Esophagus (tissue), 2 donors: ENCODE measurements at regions not wholly inside any gene's neighbourhood (a gene's known extent, or its start where the extent isn't known, plus 50 kb on each side); places are given as distances from the start of the nearest gene placed in this dataset.

ENCODE experiments used
- H3K27ac ChIP-seq, 2 donors: one replicate each; pipeline ENCODE4 v1.5.1; 2013; ENCODE audit warnings: low read depth in 2 of 2, mild to moderate bottlenecking in 2 of 2, inconsistent platforms in 1 of 2, low read length in 1 of 2, moderate library complexity in 1 of 2
- H3K27me3 ChIP-seq, 2 donors: one replicate each; pipeline ENCODE4 v1.6.1; 2013; ENCODE audit warnings: low read length in 2 of 2, control low read depth in 1 of 2, mild to moderate bottlenecking in 1 of 2; ENCODE audit not compliant: insufficient read depth in 2 of 2, control insufficient read depth in 1 of 2
- H3K36me3 ChIP-seq, 2 donors: one replicate each; pipeline ENCODE4 v1.6.1; 2013; ENCODE audit warnings: low read length in 1 of 2; ENCODE audit not compliant: control insufficient read depth in 2 of 2, insufficient read depth in 2 of 2
- H3K4me1 ChIP-seq, 2 donors: one replicate each; pipeline ENCODE4 v1.6.1; 2013; ENCODE audit warnings: low read length in 1 of 2; ENCODE audit not compliant: control insufficient read depth in 2 of 2, insufficient read depth in 2 of 2
- H3K4me3 ChIP-seq, 2 donors: one replicate each; pipeline ENCODE4 v1.5.1; 2013; ENCODE audit warnings: low read length in 2 of 2, mild to moderate bottlenecking in 2 of 2, low read depth in 1 of 2, moderate library complexity in 1 of 2
- H3K9me3 ChIP-seq, 2 donors: one replicate each; pipeline ENCODE4 v1.6.1; 2013; ENCODE audit warnings: mild to moderate bottlenecking in 2 of 2, low read depth in 1 of 2, low read length in 1 of 2, moderate library complexity in 1 of 2; ENCODE audit not compliant: control insufficient read depth in 2 of 2, insufficient read depth in 1 of 2
- WGBS, 2 donors: extraction: QIAGEN DNeasy Blood & Tissue Kit; methylation state at CpG; one replicate each; pipeline ENCODE4 v1.1.7; 2013; 5-methylcytosine and 5-hydroxymethylcytosine counted together
- donor health status: healthy with polysubstance abuse.
- donor health status: Bipolar disorder and iron deficiency.

DNA sequence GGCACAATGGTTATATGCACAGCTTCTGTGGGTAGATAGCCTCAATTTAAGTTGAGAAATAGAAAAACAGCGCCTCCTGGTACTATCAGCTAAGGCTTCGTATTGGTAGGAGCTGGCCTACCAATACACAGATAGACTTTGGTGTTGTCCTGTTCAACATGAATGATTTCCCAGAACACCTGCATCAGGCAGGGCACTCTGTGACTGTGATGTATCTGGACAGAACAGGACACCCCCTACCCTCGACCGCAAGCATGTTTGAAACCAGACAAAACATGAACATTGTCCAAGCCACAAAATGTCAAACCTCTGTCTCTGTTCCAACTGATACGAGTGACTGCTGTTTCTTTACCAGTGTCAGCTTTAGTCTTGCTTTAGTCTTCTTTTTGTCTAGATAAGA lies 144.9 kb downstream of the HAPSTR1 start:
- Histone ChIP-seq H3K4me3 (no peak overlapping the region), H3K27ac (no peak overlapping the region)
- WGBS, 2 donors, result 76 to 90% methylated on average over 5 of the region's 5 CpGs

DNA sequence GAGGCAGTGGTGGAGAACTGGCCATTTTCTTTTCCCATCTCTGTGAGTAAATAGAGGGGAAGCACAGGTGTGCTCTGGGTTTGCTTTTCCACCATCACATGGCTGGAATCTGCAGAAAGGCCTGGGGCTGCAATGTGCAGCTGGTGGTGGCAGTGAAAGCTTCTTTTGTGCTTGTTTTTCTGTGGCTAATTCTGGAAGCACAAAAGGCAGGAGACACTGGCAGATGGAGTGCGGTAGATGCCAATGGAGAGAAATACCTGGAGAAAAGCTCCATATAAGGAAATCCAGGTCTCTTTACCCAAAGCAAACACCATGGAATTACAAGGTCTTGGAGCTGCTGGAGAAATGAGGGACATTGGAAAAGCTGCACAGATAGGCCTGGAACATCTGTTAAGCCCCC lies 146.9 kb downstream of the HAPSTR1 start:
- Histone ChIP-seq H3K27ac (no peak overlapping the region), H3K27me3 (no peaks in the 10 kb centered on the region)
- WGBS, 2 donors, result 68 to 81% methylated on average over 1 of the region's 1 CpG

More for the DNA sequence above, 144.9 kb downstream of the HAPSTR1 start:
- Histone ChIP-seq H3K9me3 (no peaks in the 10 kb centered on the region), H3K4me1 (no peaks in the 10 kb centered on the region), H3K36me3 (no peaks in the 10 kb centered on the region), H3K27me3 (no peaks in the 10 kb centered on the region)

DNA sequence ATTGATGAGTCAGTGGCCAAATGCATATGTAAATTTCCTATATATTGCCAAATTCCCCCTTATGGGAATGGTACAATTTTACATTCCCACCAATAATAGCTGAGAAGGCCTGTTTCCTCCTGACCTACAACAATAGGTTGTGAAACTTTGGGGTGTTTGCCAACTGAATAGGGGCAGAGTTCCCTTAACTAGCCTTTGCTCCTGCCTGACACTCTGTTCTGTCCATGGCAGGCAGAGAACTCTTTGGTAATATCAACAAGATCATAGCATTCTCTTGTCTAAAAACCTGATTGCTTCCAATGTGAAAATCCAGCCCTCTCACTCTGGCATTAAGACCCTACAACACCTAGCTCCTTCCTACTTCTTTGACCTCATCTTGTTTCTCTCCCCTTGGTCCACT lies 149.7 kb downstream of the HAPSTR1 start:
- no peak overlapping the region for H3K27ac ChIP-seq
- H3K27me3 ChIP-seq, result no peaks in the 10 kb centered on the region
- H3K9me3 ChIP-seq, result no peaks in the 10 kb centered on the region
- H3K36me3 ChIP-seq, result no peaks in the 10 kb centered on the region
- no peaks in the 10 kb centered on the region for H3K4me1 ChIP-seq
- no peak overlapping the region for H3K4me3 ChIP-seq

More for the DNA sequence above, 146.9 kb downstream of the HAPSTR1 start:
- Histone ChIP-seq H3K9me3 (no peaks in the 10 kb centered on the region), H3K36me3 (no peaks in the 10 kb centered on the region), H3K4me3 (no peak overlapping the region), H3K4me1 (no peaks in the 10 kb centered on the region)

DNA sequence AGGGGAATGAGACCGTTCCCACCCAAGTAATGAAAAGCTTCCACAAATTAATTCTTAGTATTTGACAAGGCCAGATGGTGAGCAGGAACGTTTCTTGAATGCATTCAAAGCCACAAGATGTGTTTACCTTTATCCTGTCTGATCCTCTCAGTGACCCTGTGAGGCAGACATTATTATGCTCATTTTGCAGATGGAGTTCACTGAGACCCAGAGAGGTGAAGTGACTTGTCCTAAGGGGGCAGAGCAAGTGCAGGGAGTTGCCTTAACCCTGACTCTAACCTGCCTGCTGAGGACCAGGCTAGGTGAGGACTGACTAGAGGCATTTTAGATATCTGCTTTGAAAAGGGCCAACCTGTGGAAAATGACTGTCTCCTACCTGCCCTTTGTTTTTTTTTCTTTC lies 156.7 kb downstream of the HAPSTR1 start:
- H3K36me3 ChIP-seq, result no peaks in the 10 kb centered on the region
- no peaks in the 10 kb centered on the region for H3K27me3 ChIP-seq
- H3K4me3 ChIP-seq, result no peak overlapping the region
- no peak overlapping the region for H3K27ac ChIP-seq
- no peaks in the 10 kb centered on the region for H3K9me3 ChIP-seq
- 18 to 25% methylated on average over 2 of the region's 2 CpGs for WGBS, 2 donors
- no peaks in the 10 kb centered on the region for H3K4me1 ChIP-seq

- Histone ChIP-seq H3K27ac (no peak overlapping the region), H3K9me3 (no peaks in the 10 kb centered on the region), H3K27me3 (no peaks in the 10 kb centered on the region), H3K4me3 (no peak overlapping the region), H3K4me1 (no peaks in the 10 kb centered on the region), H3K36me3 (no peaks in the 10 kb centered on the region)
- WGBS, 2 donors, result 67 to 73% methylated on average over 4 of the region's 4 CpGs
Measured at GRCh38 chr16:9249534-9249933, 158.1 kb downstream of the HAPSTR1 start.

- Histone ChIP-seq H3K4me3 (no peak overlapping the region), H3K4me1 (no peaks in the 10 kb centered on the region), H3K36me3 (no peaks in the 10 kb centered on the region), H3K9me3 (no peaks in the 10 kb centered on the region), H3K27me3 (no peaks in the 10 kb centered on the region), H3K27ac (no peak overlapping the region)
- WGBS, 2 donors, result 77 to 81% methylated on average over 6 of the region's 6 CpGs
Measured at GRCh38 chr16:9251026-9251425, 159.6 kb downstream of the HAPSTR1 start.

GRCh38 chr16:9254863-9255262 lies 163.4 kb downstream of the HAPSTR1 start:
- Histone ChIP-seq H3K27me3 (no peaks in the 10 kb centered on the region), H3K9me3 (no peaks in the 10 kb centered on the region), H3K4me3 (no peak overlapping the region), H3K36me3 (no peaks in the 10 kb centered on the region), H3K4me1 (no peaks in the 10 kb centered on the region), H3K27ac (no peak overlapping the region)
- WGBS, 2 donors, result 48 to 87% methylated on average over 1 of the region's 1 CpG

- WGBS, 2 donors, result 19 to 26% methylated on average over 6 of the region's 6 CpGs
Measured at GRCh38 chr16:9256196-9256595, 164.8 kb downstream of the HAPSTR1 start.

DNA sequence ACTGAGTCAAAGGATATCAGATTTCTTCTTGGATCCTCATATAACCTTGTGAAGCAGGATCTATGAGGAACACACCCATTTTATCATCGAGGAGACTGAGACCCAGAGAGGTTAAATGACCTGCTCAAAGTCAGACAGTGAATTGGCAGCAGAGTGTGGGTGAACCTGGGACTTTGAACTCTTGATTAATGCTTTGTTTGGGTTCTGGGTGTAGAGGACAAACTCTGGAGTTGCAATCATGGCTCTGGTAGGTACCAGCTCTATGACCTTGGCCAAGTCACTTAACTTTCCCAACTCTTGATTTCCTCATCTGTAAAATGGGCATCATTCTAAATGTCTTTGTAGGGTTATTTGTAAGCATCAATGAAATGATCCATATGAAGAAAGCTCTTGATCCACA lies 166.4 kb downstream of the HAPSTR1 start:
- no peaks in the 10 kb centered on the region for H3K27me3 ChIP-seq
- 63 to 80% methylated on average over 1 of the region's 1 CpG for WGBS, 2 donors

More at GRCh38 chr16:9256196-9256595, 164.8 kb downstream of the HAPSTR1 start:
- H3K36me3 ChIP-seq, result no peaks in the 10 kb centered on the region
- H3K27me3 ChIP-seq, result no peaks in the 10 kb centered on the region
- H3K4me3 ChIP-seq, result no peak overlapping the region
- H3K27ac ChIP-seq, result no peak overlapping the region
- H3K4me1 ChIP-seq, result no peaks in the 10 kb centered on the region
- no peaks in the 10 kb centered on the region for H3K9me3 ChIP-seq

DNA sequence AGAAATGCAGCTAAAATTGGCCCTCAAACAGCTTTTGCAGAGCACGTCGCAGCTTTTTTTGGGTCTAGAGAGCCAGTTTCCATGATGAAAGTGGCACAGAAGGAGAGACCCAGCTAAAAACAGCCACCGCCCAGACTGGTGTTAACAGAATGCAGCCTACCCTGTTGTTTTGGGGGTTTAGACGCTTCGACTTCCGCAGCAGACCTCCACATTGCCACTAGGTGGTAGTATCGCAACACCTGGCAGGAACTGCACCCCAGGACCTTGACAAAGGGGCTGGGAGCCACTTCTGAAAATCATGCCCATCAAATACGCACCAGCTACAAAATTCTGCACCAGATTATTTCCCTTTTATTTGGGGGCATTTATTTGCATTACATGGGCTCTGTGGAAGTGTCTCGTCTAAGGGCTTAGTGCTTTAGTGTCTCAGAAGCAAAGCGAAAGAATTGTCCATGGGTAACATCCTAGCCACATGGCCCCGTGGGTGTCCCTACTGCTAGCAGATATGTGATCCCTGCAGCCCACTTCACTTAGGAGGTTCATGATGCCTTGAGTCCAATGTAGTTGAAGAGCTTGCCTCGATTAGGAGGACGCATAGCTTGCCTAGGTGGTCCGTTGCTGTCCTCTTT lies 167.1 kb downstream of the HAPSTR1 start:
- 52 to 55% methylated on average over 14 of the region's 14 CpGs for WGBS, 2 donors
- Histone ChIP-seq H3K4me1 (no peaks in the 10 kb centered on the region), H3K27ac (no peak overlapping the region)

More for the DNA sequence above, 166.4 kb downstream of the HAPSTR1 start:
- H3K4me3 ChIP-seq, result no peak overlapping the region
- no peaks in the 10 kb centered on the region for H3K4me1 ChIP-seq
- H3K9me3 ChIP-seq, result no peaks in the 10 kb centered on the region
- H3K27ac ChIP-seq, result no peak overlapping the region
- H3K36me3 ChIP-seq, result no peaks in the 10 kb centered on the region

More for the DNA sequence above, 167.1 kb downstream of the HAPSTR1 start:
- Histone ChIP-seq H3K9me3 (no peaks in the 10 kb centered on the region), H3K27me3 (no peaks in the 10 kb centered on the region), H3K4me3 (no peak overlapping the region), H3K36me3 (no peaks in the 10 kb centered on the region)
